Ovary (tissue), 7 donors: ENCODE measurements at regions not wholly inside any gene's neighbourhood (a gene's known extent, or its start where the extent isn't known, plus 50 kb on each side); places are given as distances from the start of the nearest gene placed in this dataset.
"Not testable (repeated sequence)": the region's sequence is repeated elsewhere in the genome, so short reads cannot be mapped to it uniquely, and the experiment has no call there.

Source experiments
- DNase-seq, 5 donors: peaks; one replicate each; pipeline ENCODE4 v3.0.0-alpha.2; 2019 to 2020
- H3K27ac ChIP-seq, 2 donors: fragments of 200-600 bp; one replicate each; pipeline versions ENCODE4 v1.5.1 to v1.8.0; 2019 to 2022
- H3K27me3 ChIP-seq: fragments of 200-600 bp; one replicate; pipeline ENCODE4 v1.8.0; 2022
- H3K36me3 ChIP-seq: fragments of 200-600 bp; sonication (generic); one replicate; pipeline ENCODE4 v1.5.1; 2019
- H3K4me1 ChIP-seq: one replicate; pipeline ENCODE4 v1.8.1; 2013; ENCODE audit warnings: mild to moderate bottlenecking, moderate library complexity; ENCODE audit not compliant: insufficient read depth
- H3K4me3 ChIP-seq: fragments of 200-600 bp; sonication (generic); one replicate; pipeline ENCODE4 v1.5.1; 2017
- H3K9me3 ChIP-seq, 2 donors: fragments of 200-600 bp in 1 of 2; sonication (generic) in 1 of 2; one replicate each; pipeline versions ENCODE4 v1.5.1 to v1.8.1; 2013 to 2019; ENCODE audit warnings: mild to moderate bottlenecking in 1 of 2, moderate library complexity in 1 of 2
- CTCF ChIP-seq, 3 donors: fragments of 450-650 bp in 2 of 3; fragments of 200-600 bp in 1 of 3; IDR thresholded peaks; one replicate each; pipeline versions ENCODE4 v1.5.1 to v1.8.0; 2016 to 2022; ENCODE audit warnings: antibody characterized with exemption in 3 of 3, mild to moderate bottlenecking in 1 of 3
- EP300 ChIP-seq: sonication (generic); formaldehyde crosslinking; IDR thresholded peaks from one replicate; pipeline ENCODE4 v1.6.1; 2017; ENCODE audit warnings: antibody characterized with exemption
- POLR2A ChIP-seq: fragments of 450-650 bp; IDR thresholded peaks from one replicate; pipeline ENCODE4 v1.6.1; 2017; ENCODE audit warnings: antibody characterized with exemption, mild to moderate bottlenecking, moderate library complexity
- WGBS, 3 donors: extraction: QIAGEN DNeasy Blood & Tissue Kit in 1 of 3; methylation state at CpG; one replicate each; pipeline versions ENCODE4 v1.1.5 to v1.1.7; 2013 to 2017; 5-methylcytosine and 5-hydroxymethylcytosine counted together
- intact Hi-C, 4 donors: fragments of 100-400 bp; cut with DNase I; formaldehyde crosslinking; loops; one replicate each; pipeline versions ENCODE4 v1.11.0 to v1.15.1; 2022 to 2023
- donor health status: DM: no; HTN: no; CAD: no; lungs with moderate emphysema.
- donor health status: DM: no; HTN: no; CAD: no.
- donor health status: Bipolar disorder and iron deficiency.
- donor health status: DM: no; HTN: no; CAD: no.
- donor health status: DM: yes; HTN: yes; CAD: no.

DNA sequence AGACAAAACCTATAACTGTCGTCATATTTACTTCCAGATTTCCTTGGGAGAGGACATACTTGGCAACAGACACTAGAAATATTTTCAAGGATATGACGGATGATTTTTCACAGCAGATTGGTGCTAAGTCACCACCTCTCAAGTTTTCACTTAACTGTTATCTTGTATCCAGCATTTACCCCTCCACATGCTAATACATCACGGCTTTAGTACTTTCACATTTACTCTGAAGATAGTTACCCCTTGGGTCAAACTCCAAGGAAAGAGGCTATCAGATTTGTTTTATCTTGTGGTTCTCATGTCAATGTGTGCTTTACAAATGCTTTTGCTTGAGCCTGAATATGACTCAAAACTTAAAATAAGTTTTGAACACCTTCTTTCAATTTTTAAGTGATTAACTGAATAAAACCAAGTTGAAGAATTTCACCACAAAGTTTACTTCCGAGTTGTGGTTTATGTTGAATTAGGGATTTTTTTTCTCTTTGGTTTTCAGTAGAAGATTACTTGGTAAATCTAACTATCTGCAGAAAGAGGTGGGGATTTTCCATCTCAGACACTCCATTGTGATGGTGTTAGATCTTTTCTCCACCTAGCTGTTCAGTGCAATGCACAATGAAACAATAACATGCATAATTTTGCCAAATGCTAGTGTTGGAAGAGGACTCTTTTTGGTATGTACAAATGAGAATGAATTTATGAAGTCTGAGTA lies 75.4 kb upstream of the FAT1 start:
- WGBS, 3 donors, result 11 to 25% (median 22%) methylated on average over 4 of the region's 4 CpGs
- DNase-seq, result no peak
- Histone ChIP-seq H3K9me3 (no peaks in the 10 kb centered on the region), H3K4me3 (no peak overlapping the region), H3K36me3 (no peaks in the 10 kb centered on the region), H3K27ac (no peak overlapping the region), H3K4me1 (no peaks in the 10 kb centered on the region), H3K27me3 (no peaks in the 10 kb centered on the region)
- TF ChIP-seq EP300 (no peak), POLR2A (no peak), CTCF (IDR thresholded peaks at IDR 0.05) (no peak)
- intact Hi-C loops, result no loop called here

GRCh38 chr4:186805020-186805820 lies 81.6 kb upstream of the FAT1 start:
- DNase-seq, result no peak
- H3K9me3 ChIP-seq, result no peaks in the 10 kb centered on the region
- TF ChIP-seq EP300 (no peak), POLR2A (no peak), CTCF (IDR thresholded peaks at IDR 0.05) (no peak)
- H3K27me3 ChIP-seq, result no peaks in the 10 kb centered on the region
- intact Hi-C loops, result no loop called here
- no peak overlapping the region for H3K27ac ChIP-seq
- H3K36me3 ChIP-seq, result no peaks in the 10 kb centered on the region
- 91 to 92% (median 92%) methylated on average over 6 of the region's 6 CpGs for WGBS, 3 donors
- H3K4me1 ChIP-seq, result no peaks in the 10 kb centered on the region
- no peak overlapping the region for H3K4me3 ChIP-seq

DNA sequence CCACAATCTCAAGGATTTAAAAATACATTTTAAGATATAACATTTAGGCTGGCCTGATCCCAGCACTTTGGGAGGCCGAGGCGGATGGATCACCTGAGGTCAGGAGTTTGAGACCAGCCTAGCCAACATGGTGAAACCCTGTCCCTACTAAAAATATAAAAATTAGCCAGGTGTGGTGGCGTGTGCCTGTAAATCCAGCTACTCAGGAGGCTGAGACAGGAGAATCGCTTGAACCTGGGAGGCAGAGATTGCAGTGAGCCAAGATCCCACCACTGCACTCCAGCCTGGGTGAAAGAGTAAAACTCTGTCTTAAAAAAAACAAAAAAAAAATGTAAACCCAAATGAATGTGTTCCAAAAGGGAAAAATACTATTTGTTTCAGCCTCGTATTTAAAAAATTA lies 82.3 kb upstream of the FAT1 start:
- DNase-seq, H3K27ac ChIP-seq, H3K36me3 ChIP-seq, H3K9me3 ChIP-seq, intact Hi-C loops, H3K4me1 ChIP-seq, H3K27me3 ChIP-seq, H3K4me3 ChIP-seq: not testable (repeated sequence)
- 77 to 85% (median 82%) methylated on average over 5 of the region's 5 CpGs for WGBS, 3 donors

DNA sequence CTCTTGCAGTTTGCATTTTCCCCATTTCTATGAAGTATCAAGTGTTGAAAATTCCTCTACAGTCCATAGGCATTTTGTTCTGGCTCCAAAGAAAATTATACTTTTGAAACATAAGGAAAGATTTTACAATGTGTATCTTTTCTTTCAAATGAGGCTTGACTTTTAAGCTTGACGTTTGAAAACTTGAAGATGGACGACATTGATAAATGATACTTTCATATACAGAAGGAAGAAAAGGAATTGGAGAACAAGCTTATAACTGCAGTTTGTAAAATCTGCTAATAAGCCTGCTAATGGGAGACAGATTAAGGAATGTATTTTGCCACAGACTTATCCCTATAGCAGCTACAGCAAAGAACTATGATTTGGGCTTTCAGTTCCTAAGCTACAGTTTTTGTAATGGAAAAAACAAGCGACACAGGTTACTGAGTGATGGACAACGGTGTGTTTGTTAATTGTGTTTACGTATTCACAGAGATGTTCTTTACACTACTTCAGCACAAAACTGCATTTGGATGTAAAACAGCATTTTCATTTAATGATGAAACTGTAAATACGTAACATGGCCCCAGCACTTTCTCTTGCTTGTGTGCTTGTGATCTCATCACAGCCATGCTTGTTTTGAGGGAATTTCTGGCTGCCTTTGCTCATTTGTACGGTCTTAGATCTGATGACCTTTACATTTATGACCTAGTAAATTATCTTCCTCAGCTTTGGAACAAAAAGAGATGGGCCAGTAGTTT lies 83.2 kb upstream of the FAT1 start:
- H3K4me1 ChIP-seq, result no peaks in the 10 kb centered on the region
- 61 to 67% (median 64%) methylated on average over 7 of the region's 7 CpGs for WGBS, 3 donors

More for the DNA sequence above, 83.2 kb upstream of the FAT1 start:
- no peak for DNase-seq
- no peak overlapping the region for H3K4me3 ChIP-seq
- no peaks in the 10 kb centered on the region for H3K27me3 ChIP-seq
- intact Hi-C loops, result no loop called here
- no peak overlapping the region for H3K27ac ChIP-seq
- TF ChIP-seq EP300 (no peak), POLR2A (no peak), CTCF (IDR thresholded peaks at IDR 0.05) (no peak)
- no peaks in the 10 kb centered on the region for H3K9me3 ChIP-seq
- no peaks in the 10 kb centered on the region for H3K36me3 ChIP-seq
